ENCODE measurements at regions not wholly inside any gene's neighbourhood (a gene's known extent, or its start where the extent isn't known, plus 50 kb on each side); places are given as distances from the start of the nearest gene placed in this dataset.
"Not testable (repeated sequence)": the region's sequence is repeated elsewhere in the genome, so short reads cannot be mapped to it uniquely, and the experiment has no call there.

GRCh38 chr6:155530219-155530834 is 74.7 kb upstream of the NOX3 start:
- TF ChIP-seq, protein P1, sequence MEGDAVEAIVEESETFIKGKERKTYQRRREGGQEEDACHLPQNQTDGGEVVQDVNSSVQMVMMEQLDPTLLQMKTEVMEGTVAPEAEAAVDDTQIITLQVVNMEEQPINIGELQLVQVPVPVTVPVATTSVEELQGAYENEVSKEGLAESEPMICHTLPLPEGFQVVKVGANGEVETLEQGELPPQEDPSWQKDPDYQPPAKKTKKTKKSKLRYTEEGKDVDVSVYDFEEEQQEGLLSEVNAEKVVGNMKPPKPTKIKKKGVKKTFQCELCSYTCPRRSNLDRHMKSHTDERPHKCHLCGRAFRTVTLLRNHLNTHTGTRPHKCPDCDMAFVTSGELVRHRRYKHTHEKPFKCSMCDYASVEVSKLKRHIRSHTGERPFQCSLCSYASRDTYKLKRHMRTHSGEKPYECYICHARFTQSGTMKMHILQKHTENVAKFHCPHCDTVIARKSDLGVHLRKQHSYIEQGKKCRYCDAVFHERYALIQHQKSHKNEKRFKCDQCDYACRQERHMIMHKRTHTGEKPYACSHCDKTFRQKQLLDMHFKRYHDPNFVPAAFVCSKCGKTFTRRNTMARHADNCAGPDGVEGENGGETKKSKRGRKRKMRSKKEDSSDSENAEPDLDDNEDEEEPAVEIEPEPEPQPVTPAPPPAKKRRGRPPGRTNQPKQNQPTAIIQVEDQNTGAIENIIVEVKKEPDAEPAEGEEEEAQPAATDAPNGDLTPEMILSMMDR (IDR thresholded peaks at IDR 0.05; ENCODE audit: insufficient read depth, low read length, severe bottlenecking) = peak; percentile 53
- Histone ChIP-seq H3K27me3 (ENCODE audit: control insufficient read depth, insufficient read depth, low read length) (no peaks in the 10 kb centered on the region), H3K4me3 (ENCODE audit: low read depth, low read length) (no peak overlapping the region), H3K36me3 (ENCODE audit: control insufficient read depth, insufficient read depth, low read length) (no peaks in the 10 kb centered on the region)
- FAIRE-seq (no peak), DNase-seq (ENCODE audit: low read depth) (peak; percentile 41)

DNA sequence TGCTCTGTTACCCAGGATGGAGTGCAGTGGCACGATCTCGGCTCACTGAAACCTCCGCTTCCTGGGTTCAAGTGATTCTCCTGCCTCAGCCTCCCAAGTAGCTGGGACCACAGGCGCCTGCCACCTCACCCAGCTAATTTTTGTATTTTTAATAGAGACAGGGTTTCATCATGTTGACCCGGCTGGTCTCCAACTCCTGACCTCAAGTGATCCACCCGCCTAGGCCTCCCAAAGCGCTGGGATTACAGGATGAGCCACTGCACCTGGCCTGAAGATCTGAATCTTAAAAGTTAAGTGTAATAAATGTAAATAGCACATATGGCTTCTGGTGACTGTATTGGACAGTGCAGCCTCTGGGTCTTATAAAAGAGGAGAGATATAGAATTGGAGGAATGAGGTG is 74.2 kb upstream of the NOX3 start:
- not testable (repeated sequence) for H3K36me3 ChIP-seq (ENCODE audit: control insufficient read depth, insufficient read depth, low read length); H3K27me3 ChIP-seq (ENCODE audit: control insufficient read depth, insufficient read depth, low read length); FAIRE-seq; H3K4me3 ChIP-seq (ENCODE audit: low read depth, low read length); DNase-seq (ENCODE audit: low read depth)

GRCh38 chr6:155528982-155529453 is 73.4 kb upstream of the NOX3 start:
- TF ChIP-seq, protein P1 (IDR thresholded peaks at IDR 0.05; ENCODE audit: insufficient read depth, low read length, severe bottlenecking) = no peak
- DNase-seq (ENCODE audit: low read depth) = peak; percentile 86

DNA sequence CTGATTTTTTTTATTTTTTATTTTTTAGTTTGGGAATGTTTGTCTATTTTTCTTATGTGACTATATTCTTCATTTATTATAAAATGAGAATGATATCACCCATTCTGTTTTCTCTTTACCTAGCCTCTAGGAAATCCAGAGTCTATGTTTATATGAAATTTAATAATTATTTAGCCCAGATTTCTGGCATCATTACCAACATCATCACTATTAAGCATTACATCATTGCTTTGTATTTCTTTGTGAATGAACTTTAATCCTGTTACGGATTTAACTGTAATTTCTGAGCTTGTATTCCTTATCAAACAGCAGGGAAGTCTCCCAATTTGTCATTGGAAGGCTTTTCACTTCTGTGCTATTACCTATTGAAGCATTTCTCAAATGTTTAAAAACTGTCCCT is 72.7 kb upstream of the NOX3 start:
- TF ChIP-seq, protein P1 (IDR thresholded peaks at IDR 0.05; ENCODE audit: insufficient read depth, low read length, severe bottlenecking) = no peak
- Histone ChIP-seq H3K36me3 (ENCODE audit: control insufficient read depth, insufficient read depth, low read length) (no peaks in the 10 kb centered on the region), H3K4me3 (ENCODE audit: low read depth, low read length) (no peak overlapping the region), H3K27me3 (ENCODE audit: control insufficient read depth, insufficient read depth, low read length) (no peaks in the 10 kb centered on the region)
- FAIRE-seq (no peak), DNase-seq (ENCODE audit: low read depth) (no peak)

More at GRCh38 chr6:155528982-155529453, 73.4 kb upstream of the NOX3 start:
- no peaks in the 10 kb centered on the region for H3K36me3 ChIP-seq (ENCODE audit: control insufficient read depth, insufficient read depth, low read length)
- no peak overlapping the region for H3K4me3 ChIP-seq (ENCODE audit: low read depth, low read length)
- no peaks in the 10 kb centered on the region for H3K27me3 ChIP-seq (ENCODE audit: control insufficient read depth, insufficient read depth, low read length)
- no peak for FAIRE-seq

DNA sequence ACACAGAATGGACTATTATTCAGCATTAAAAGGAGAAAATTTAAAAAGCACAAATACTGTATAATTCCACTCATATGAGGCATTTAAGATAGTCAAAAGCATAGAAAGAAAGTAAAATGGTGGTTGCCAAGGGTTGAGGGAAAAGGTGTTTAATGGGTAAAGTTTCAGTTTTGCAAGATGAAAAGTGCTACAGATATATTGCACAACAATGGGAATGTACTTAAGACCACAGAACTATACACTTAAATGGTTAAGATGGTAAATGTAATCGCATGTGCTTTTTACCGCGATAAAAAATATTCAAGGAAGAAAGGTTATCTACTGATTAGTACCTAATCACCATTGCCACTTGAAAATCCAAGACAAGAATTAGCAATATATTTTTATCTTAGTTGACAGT is 71.8 kb upstream of the NOX3 start:
- FAIRE-seq = no peak
- no peak overlapping the region for H3K4me3 ChIP-seq (ENCODE audit: low read depth, low read length)

DNA sequence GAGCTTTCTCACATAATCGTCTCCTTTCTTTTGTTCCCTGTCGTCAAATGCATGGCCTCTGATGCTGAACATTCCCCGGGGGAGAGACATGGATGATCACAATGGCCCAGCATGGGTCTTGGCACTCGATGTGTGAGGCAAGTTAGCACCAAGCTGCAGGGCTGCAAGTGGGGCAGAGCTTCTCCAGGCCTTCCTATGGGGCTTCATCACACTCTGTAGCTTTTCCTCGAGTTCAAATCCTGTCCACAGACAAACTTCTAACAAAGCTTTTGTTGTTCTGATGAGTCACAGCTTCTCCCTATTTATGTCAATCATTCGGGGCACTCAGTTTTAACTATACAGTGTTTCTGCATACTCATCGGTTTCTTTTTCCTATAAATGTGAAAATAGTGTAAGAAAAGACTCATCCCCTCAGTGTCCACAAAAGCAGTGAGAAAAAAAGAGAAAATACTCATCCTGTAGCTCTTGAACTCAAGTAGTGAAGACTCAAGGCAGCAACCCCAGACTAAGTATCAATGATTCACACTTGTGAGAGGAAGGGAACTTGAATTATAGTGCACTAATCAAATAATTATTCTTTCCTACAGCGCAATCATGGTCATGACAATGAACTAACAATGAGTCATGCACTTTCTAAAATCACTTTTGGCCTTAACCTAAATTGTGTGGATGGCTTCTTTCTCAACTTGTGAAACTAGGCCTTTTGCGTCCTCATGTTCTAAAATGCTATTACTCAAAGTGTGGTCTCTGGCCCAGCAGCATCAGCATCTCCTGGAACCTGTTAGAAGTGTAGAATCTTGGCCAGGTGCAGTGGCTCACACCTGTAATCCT is 68.4 kb upstream of the NOX3 start:
- TF ChIP-seq, protein P1 (IDR thresholded peaks at IDR 0.05; ENCODE audit: insufficient read depth, low read length, severe bottlenecking) = no peak
- no peaks in the 10 kb centered on the region for H3K27me3 ChIP-seq (ENCODE audit: control insufficient read depth, insufficient read depth, low read length)
- no peak overlapping the region for H3K4me3 ChIP-seq (ENCODE audit: low read depth, low read length)
- no peak for FAIRE-seq
- peak; percentile 87 for DNase-seq (ENCODE audit: low read depth)
- no peaks in the 10 kb centered on the region for H3K36me3 ChIP-seq (ENCODE audit: control insufficient read depth, insufficient read depth, low read length)

More for the DNA sequence above, 71.8 kb upstream of the NOX3 start:
- H3K27me3 ChIP-seq (ENCODE audit: control insufficient read depth, insufficient read depth, low read length) = no peaks in the 10 kb centered on the region
- no peak for DNase-seq (ENCODE audit: low read depth)
- no peaks in the 10 kb centered on the region for H3K36me3 ChIP-seq (ENCODE audit: control insufficient read depth, insufficient read depth, low read length)
- TF ChIP-seq, protein P1 (IDR thresholded peaks at IDR 0.05; ENCODE audit: insufficient read depth, low read length, severe bottlenecking) = no peak
